Loucy (cell line): ENCODE measurements at regions not wholly inside any gene's neighbourhood (a gene's known extent, or its start where the extent isn't known, plus 50 kb on each side); places are given as distances from the start of the nearest gene placed in this dataset.

Experiments
- H2AFZ ChIP-seq: fragments of 200-600 bp; sonication (generic); 2 replicates; pipeline ENCODE4 v1.6.0; 2016; ENCODE audit warnings: antibody characterized with exemption, mild to moderate bottlenecking, low read length, moderate library complexity
- H3F3A ChIP-seq: fragments of 200-600 bp; 2 replicates; pipeline ENCODE4 v1.6.0; 2016; ENCODE audit warnings: antibody characterized with exemption, low read depth, mild to moderate bottlenecking
- H3K27me3 ChIP-seq: fragments of 200-600 bp; sonication (generic); 2 replicates; pipeline ENCODE4 v1.6.1; 2014; ENCODE audit warnings: low read length, mild to moderate bottlenecking; ENCODE audit not compliant: insufficient read depth, poor library complexity, severe bottlenecking
- H3K36me3 ChIP-seq: fragments of 200-600 bp; sonication (generic); 2 replicates; pipeline ENCODE4 v1.6.1; 2016; ENCODE audit warnings: low read length; ENCODE audit not compliant: insufficient read depth
- H3K4me1 ChIP-seq: fragments of 200-600 bp; sonication (generic); 2 replicates; pipeline ENCODE4 v1.5.1; 2014; ENCODE audit warnings: low read length, mild to moderate bottlenecking; ENCODE audit not compliant: insufficient read depth, poor library complexity, severe bottlenecking
- H3K4me2 ChIP-seq: fragments of 200-600 bp; sonication (generic); 2 replicates; pipeline ENCODE4 v1.6.0; 2014; ENCODE audit warnings: antibody characterized with exemption, low read length, low read depth, mild to moderate bottlenecking; ENCODE audit not compliant: poor library complexity, severe bottlenecking
- H3K4me3 ChIP-seq: fragments of 200-600 bp; sonication (generic); 2 replicates; pipeline ENCODE4 v1.5.1; 2014; ENCODE audit warnings: low read length, mild to moderate bottlenecking, mixed read lengths; ENCODE audit not compliant: poor library complexity, severe bottlenecking
- H3K79me2 ChIP-seq: fragments of 200-600 bp; sonication (generic); 2 replicates; pipeline ENCODE4 v1.6.1; 2014; ENCODE audit warnings: low read length; ENCODE audit not compliant: insufficient read depth
- H3K9ac ChIP-seq: fragments of 200-600 bp; sonication (generic); 2 replicates; pipeline ENCODE4 v1.6.0; 2014; ENCODE audit warnings: mild to moderate bottlenecking, low read depth, low read length, moderate library complexity; ENCODE audit not compliant: poor library complexity, severe bottlenecking
- H3K9me2 ChIP-seq: fragments of 200-600 bp; sonication (generic); replicated peaks from 2 replicates; pipeline ENCODE4 v1.6.1; 2016; ENCODE audit warnings: low read depth, low read length, mixed read lengths
- H3K9me3 ChIP-seq: fragments of 200-600 bp; sonication (generic); 2 replicates; pipeline ENCODE4 v1.6.1; 2014; ENCODE audit warnings: mild to moderate bottlenecking, antibody characterized with exemption, low read length, low read depth; ENCODE audit not compliant: insufficient read depth
- H4K20me1 ChIP-seq: fragments of 200-600 bp; sonication (generic); 2 replicates; pipeline ENCODE4 v1.6.0; 2014; ENCODE audit warnings: antibody characterized with exemption, low read length, mild to moderate bottlenecking; ENCODE audit not compliant: insufficient read depth, poor library complexity, severe bottlenecking
- CTCF ChIP-seq: fragments of 200-600 bp; sonication (generic); conservative IDR thresholded peaks from 2 replicates; pipeline ENCODE4 v1.5.1; 2014; ENCODE audit warnings: mild to moderate bottlenecking, antibody characterized with exemption, low read length
- EZH2phosphoT487 ChIP-seq: fragments of 200-600 bp; IDR thresholded peaks from 2 replicates; pipeline ENCODE4 v1.6.1; 2018; ENCODE audit warnings: antibody characterized with exemption, mild to moderate bottlenecking, moderate library complexity, borderline replicate concordance

- TF ChIP-seq EZH2phosphoT487 = no peak
- no peak for TF ChIP-seq CTCF
- H3K4me1 ChIP-seq = no peaks in the 10 kb centered on the region
Measured at GRCh38 chr11:81966340-81966739, 767.3 kb downstream of the FAM181B start.

GRCh38 chr11:81963018-81963417 lies 770.6 kb downstream of the FAM181B start:
- TF ChIP-seq CTCF = peak; percentile 57
- TF ChIP-seq EZH2phosphoT487 = no peak
- Histone ChIP-seq H3K4me2 (no peak overlapping the region), H3K9me3 (no peaks in the 10 kb centered on the region), H2AFZ (no peak overlapping the region), H3K27me3 (no peaks in the 10 kb centered on the region), H3K36me3 (no peaks in the 10 kb centered on the region), H3F3A (no peaks in the 10 kb centered on the region), H3K79me2 (no peaks in the 10 kb centered on the region), H3K9me2 (no peaks in the 10 kb centered on the region), H4K20me1 (no peaks in the 10 kb centered on the region), H3K4me1 (no peaks in the 10 kb centered on the region), H3K9ac (no peak overlapping the region), H3K4me3 (no peak overlapping the region)

More at GRCh38 chr11:81966340-81966739, 767.3 kb downstream of the FAM181B start:
- Histone ChIP-seq H3K27me3 (no peaks in the 10 kb centered on the region), H3F3A (no peaks in the 10 kb centered on the region), H4K20me1 (no peaks in the 10 kb centered on the region), H3K4me3 (no peak overlapping the region), H3K9me3 (no peaks in the 10 kb centered on the region), H3K9ac (no peak overlapping the region), H2AFZ (no peak overlapping the region), H3K79me2 (no peaks in the 10 kb centered on the region), H3K9me2 (no peaks in the 10 kb centered on the region; the same call in 1 of the 2 replicates), H3K36me3 (no peaks in the 10 kb centered on the region), H3K4me2 (no peak overlapping the region)

- H3K4me1 ChIP-seq = no peaks in the 10 kb centered on the region
- H3F3A ChIP-seq = no peaks in the 10 kb centered on the region
- H3K36me3 ChIP-seq = no peaks in the 10 kb centered on the region
- no peaks in the 10 kb centered on the region for H3K9me3 ChIP-seq
- H3K4me2 ChIP-seq = no peak overlapping the region
- no peak overlapping the region for H3K4me3 ChIP-seq
- no peaks in the 10 kb centered on the region for H4K20me1 ChIP-seq
- no peaks in the 10 kb centered on the region for H3K27me3 ChIP-seq
- no peak overlapping the region for H3K9ac ChIP-seq
- H2AFZ ChIP-seq = no peak overlapping the region
- no peaks in the 10 kb centered on the region for H3K9me2 ChIP-seq
- H3K79me2 ChIP-seq = no peaks in the 10 kb centered on the region
- TF ChIP-seq EZH2phosphoT487 (no peak), CTCF (no peak)
Measured at GRCh38 chr11:81960443-81960842, 773.2 kb downstream of the FAM181B start.
